GM10266 (cell line): ENCODE measurements at regions not wholly inside any gene's neighbourhood (a gene's known extent, or its start where the extent isn't known, plus 50 kb on each side); places are given as distances from the start of the nearest gene placed in this dataset.

ENCODE experiments used
- DNase-seq: peaks from one replicate; pipeline ENCODE4 v3.0.0; 2012; ENCODE audit errors: extremely low spot score
- TF ChIP-seq, protein P1 (sequence below): IDR thresholded peaks from 2 replicates; pipeline ENCODE4 v1.5.1; 2012; ENCODE audit warnings: mild to moderate bottlenecking, low read depth; ENCODE audit not compliant: control insufficient read depth, insufficient read depth; ENCODE audit errors: missing control alignments

DNA sequence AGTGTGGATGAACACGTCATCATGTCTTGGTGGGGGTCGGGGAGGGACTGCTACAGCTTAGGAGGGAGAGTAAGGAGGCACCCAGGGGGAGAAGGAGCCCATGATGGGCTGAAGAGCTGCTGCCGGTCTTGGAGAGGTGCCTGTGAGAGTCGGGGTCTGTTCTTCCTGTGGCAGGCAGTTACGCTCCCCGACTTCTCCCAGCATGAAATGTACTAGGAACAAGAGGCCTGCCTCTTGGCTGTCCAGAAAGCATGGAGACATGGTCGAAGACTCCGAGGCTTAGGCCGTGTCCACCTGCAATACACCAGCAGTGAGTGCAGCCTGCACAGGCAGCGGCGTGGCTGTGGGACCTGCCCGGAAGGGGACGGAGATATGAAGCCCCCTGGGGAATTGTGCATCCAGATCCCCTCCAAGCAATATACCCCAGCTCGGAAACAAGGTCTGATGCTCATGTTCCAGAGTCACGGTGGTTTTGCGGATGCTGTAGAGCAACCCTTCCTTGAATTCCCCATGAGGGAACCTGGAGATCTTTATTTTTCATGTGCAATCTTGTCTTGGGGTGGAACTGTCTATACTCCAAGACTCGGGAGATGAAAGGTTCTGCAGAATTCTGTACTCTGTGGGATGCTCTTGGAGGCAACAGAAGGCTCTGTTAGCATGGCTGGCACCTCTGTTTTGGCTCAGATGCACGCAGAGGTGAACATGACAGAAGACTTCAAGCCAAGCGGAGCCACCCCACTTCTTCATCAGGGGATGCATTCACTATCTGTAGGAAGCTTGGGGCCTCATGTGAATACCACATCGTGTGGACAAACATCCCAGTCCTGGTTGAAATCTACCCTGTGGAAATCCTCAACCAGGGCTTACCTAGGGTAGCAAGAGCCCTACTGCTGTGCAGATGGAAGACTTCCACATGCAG, 374.9 kb upstream of the IRX4 start:
- TF ChIP-seq, protein P1, sequence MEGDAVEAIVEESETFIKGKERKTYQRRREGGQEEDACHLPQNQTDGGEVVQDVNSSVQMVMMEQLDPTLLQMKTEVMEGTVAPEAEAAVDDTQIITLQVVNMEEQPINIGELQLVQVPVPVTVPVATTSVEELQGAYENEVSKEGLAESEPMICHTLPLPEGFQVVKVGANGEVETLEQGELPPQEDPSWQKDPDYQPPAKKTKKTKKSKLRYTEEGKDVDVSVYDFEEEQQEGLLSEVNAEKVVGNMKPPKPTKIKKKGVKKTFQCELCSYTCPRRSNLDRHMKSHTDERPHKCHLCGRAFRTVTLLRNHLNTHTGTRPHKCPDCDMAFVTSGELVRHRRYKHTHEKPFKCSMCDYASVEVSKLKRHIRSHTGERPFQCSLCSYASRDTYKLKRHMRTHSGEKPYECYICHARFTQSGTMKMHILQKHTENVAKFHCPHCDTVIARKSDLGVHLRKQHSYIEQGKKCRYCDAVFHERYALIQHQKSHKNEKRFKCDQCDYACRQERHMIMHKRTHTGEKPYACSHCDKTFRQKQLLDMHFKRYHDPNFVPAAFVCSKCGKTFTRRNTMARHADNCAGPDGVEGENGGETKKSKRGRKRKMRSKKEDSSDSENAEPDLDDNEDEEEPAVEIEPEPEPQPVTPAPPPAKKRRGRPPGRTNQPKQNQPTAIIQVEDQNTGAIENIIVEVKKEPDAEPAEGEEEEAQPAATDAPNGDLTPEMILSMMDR: no peak
- DNase-seq: no peak

DNA sequence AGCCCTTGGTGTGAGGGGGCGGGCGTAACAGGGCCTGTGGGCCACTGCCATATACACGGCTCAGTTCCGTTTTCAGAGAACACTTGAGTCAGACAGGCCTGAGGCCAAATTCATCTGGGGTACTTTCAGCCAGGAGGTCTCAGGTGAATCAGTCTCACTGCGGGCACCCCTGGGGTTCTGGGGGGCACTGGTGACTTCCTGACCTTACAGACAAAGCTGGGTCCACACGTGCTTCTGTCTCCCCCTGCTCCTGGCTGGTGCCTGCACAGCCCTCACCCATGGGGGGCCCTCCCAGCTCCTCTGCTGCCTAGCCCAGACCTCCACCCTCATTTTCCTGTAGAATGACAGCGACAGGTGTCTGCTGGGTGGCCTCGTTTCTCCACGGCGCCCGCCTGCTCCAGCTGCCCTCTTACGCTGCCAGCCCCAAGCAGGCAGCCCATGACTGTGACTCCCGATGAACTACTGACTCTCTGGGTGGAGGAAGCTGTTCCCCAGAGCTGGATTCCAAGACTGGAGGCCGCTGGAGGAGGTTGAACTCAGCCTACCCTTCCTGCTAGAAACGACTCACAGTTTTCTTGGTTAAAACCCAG, 374.1 kb upstream of the IRX4 start:
- TF ChIP-seq, protein P1: no peak
- no peak for DNase-seq

DNA sequence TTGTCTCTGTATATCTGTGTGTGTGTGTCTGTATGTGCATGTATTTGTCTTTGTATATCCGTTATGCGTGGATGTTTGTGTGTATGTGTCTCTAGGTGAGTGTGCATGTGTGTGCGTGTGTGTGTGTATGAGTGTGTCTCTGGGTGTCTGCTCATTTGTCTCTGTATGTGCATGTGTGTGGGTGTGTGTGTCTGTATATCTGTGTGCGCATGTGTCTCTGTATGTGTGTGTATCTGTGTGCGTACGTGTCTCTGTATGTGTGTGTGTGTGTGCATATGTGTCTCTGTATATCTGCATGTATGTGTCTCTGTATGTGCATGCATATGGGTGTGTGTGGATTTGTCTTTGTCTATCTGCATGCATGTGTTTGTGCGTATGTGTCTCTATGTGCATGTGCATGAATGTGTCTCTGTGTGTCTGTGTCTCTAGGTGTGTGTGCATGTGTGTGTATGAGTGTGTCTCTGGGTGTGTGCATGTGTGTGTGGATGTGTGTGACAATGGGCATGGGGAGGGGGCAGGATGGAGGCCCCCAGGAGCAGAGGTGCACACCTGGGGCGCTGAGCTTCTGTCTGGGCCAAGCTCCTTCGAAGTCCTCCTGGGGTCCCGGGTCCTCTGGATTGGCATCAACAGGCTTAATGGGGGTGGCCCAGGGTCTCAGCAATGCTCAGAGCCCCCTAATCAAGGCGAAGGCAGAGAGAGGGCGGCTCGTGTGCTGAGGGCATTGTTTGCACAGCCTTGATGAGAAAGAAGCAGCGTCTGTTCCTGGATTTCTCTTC, 373.4 kb upstream of the IRX4 start:
- DNase-seq: no peak
- TF ChIP-seq, protein P1: no peak

DNA sequence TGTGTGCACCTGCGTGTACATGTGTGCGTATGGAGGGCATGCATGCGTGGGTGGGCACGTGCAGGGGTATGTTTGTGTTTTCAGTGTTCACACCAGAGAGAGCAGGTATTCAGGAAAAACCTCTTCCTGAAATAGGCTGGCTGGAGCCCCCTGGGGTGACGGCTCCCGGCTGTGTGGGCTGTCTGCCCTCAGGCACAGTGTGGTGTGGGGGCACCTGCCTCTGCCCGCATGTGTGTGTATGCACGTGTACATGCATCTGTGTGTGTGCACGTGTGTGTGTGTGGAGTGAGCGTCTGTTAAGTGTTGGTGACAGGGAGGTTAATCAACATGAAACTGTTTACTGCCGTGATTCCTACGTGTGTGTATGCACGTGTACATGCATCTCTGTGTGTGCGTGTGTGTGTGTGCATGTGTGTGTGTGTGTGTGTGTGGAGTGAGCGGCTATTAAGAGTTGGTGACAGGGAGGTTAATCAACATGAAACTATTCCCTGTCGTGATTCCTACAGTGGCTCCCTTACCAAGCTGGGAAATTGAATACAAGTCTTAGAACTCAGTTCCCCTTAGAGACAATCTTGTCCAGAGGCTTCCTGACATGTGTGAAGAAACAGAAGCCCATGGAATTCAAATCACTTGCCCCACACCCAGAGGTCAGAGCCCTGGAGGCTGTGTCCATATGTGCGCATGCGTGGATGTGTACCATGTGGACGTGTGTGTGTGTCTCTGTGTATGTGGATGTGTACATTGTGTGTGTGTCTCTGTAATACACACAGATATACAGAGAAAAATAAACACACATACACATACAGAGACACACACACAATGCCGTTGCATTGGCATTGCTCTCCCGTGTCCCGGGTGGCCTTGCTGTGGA, 372.4 kb upstream of the IRX4 start:
- TF ChIP-seq, protein P1: no peak
- DNase-seq: no peak

DNA sequence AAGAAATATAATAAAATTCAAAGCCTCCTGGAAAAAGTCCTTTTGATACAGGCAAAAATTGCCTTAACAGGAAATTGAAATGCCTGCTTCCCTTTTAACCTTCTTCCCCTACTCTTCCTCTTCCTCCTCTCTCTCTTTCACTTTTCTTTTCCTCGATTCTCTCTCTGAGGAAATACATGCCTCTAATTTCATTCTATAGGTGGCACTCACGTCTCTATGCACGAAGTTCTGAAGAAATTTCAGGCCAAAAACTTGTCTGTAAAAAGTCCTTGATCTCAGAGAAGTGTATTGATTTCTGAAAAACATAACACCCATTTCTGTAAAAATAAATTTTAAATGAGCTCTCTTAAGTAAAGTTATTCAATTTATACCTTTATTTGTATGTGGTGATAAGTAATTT, 371.7 kb upstream of the IRX4 start:
- TF ChIP-seq, protein P1: no peak
- no peak for DNase-seq

DNA sequence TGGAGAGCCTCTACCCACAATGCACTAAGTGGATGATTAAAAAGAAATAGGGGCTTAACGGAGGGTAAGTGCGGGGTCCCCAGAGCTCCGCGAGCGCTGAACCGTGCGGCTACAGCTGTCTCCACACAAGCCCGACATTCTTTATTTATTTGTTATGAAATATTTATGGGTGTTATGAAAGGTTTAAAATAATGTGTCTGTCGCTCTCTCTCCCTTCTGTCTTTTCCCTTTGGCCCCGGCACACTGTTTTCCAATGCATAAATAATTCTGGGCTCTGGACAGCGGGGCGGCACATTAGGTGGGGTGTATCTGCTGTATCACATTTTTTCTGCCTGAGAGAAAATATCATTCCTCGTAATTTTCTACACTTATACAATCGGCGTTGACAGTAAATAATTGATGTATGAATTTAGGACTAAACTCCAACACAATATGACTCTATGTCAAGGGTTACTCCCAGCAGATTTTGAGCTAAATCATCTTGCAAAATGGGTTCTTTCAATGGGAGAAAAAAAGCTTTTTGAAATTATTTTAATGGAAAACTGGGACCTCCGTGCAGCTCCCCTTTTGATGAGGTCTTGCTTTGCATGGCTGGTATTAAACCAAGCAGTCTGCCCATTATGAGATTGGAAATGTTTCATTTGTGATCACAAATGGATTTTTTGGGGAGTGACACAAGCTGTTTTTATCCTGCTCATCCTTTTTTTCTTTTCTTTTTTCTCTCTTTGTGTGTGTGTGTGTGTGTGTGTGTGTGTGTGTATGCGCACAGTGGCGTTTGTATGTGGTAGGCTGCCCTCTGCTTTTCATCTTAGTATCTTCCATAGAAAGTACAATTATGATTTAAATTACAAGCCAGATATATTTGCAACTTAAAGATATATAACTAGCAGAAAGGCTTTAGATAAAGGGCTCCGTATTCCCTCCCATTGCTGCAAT, 370.6 kb upstream of the IRX4 start:
- DNase-seq: no peak
- TF ChIP-seq, protein P1: no peak
